ENCODE measurements at regions not wholly inside any gene's neighbourhood (a gene's known extent, or its start where the extent isn't known, plus 50 kb on each side); places are given as distances from the start of the nearest gene placed in this dataset.
A peak's percentile ranks its signal among the peaks of the same experiment; 100 is the strongest.

GRCh38 chrX:106220177-106220576 is 52.1 kb downstream of the PWWP3B start:
- TF ChIP-seq EZH2phosphoT487 (IDR thresholded peaks at IDR 0.05; ENCODE audit: borderline replicate concordance, low read depth, low read length) = no peak
- TF ChIP-seq, protein P1, sequence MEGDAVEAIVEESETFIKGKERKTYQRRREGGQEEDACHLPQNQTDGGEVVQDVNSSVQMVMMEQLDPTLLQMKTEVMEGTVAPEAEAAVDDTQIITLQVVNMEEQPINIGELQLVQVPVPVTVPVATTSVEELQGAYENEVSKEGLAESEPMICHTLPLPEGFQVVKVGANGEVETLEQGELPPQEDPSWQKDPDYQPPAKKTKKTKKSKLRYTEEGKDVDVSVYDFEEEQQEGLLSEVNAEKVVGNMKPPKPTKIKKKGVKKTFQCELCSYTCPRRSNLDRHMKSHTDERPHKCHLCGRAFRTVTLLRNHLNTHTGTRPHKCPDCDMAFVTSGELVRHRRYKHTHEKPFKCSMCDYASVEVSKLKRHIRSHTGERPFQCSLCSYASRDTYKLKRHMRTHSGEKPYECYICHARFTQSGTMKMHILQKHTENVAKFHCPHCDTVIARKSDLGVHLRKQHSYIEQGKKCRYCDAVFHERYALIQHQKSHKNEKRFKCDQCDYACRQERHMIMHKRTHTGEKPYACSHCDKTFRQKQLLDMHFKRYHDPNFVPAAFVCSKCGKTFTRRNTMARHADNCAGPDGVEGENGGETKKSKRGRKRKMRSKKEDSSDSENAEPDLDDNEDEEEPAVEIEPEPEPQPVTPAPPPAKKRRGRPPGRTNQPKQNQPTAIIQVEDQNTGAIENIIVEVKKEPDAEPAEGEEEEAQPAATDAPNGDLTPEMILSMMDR (conservative IDR thresholded peaks at IDR 0.05; ENCODE audit: low read length) = peak; percentile 70
